GM19395 (cell line): ENCODE measurements at regions not wholly inside any gene's neighbourhood (a gene's known extent, or its start where the extent isn't known, plus 50 kb on each side); places are given as distances from the start of the nearest gene placed in this dataset.

Source experiments
- ATAC-seq: cut with Tn5 transposase; IDR thresholded peaks from one replicate; pipeline ENCODE4 v1.9.1; 2021; ENCODE audit warnings: mild to moderate bottlenecking, moderate library complexity; ENCODE audit not compliant: unreplicated experiment

DNA sequence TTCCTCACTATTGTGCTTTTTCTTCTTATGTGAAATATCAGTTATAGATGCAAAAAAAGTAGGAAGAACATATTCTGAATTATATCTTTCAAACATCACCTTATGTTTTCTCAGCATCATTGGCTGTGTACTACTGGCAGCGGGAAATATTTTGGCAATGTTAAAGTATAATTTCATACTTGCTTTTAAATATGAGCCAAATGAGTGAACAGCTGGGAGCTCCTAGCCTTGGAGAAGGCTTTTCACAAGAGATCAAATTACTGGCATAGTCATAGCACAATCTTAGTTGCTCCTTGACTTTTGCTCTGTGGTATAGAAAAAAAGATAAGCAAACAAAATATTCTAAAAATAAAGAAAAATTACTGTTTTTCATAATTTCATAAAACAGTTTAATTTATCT is 1575.8 kb upstream of the PABPC4L start:
- no peak for ATAC-seq

DNA sequence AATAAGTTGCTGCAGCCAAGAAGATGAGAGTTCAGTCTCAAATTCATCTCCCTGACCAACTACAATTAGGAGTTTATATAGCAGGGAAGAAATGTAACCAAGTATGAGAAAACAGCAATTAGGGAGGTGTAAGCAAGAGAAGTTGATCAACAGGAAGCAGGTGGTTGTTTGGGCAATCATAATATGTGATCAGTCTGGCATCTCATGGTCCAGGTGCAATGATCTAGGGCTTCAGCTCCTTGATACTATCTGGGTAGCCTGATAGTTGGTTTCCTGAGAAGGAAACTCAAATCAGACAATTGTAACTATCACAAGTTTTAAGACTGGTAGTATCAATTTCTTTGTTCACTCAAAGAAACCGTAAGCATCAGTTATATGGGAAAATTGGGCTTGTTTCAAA is 1574.3 kb upstream of the PABPC4L start:
- no peak for ATAC-seq

DNA sequence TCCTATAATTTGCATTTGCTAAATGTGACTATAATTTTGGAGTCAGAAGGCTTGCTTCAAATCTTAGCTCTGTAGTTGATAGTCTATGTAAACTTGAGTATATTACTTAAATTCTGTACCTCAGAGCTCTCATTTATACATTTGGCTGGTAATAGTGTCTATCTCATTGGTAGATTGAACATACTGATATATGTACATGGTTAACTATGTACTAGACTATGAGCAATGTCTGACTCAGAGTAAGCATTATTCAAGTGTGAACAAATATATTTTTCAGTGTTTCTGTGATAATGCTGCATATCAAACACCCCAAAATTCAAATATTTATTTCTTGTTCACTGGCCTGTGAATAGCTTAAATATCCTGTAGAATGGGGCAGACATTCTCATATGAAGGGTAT is 1568.9 kb upstream of the PABPC4L start:
- no peak for ATAC-seq

DNA sequence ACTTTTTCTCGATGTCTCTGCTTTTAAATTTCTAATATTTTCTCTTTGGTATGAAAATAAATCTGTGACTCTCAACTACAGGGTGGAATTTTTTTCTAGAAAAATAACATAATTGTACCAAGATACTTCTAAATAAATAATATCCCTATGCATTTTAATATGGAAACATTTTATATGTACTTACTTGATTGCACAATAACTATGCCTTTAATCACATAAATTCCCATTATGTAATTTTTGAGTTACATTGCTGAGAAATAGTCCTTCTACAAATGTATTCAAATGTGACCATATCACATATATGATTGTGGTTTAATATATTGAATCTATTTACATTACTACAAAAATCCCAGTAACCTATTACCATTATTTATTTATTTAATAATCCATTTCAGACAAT is 1543.3 kb upstream of the PABPC4L start:
- ATAC-seq = no peak

DNA sequence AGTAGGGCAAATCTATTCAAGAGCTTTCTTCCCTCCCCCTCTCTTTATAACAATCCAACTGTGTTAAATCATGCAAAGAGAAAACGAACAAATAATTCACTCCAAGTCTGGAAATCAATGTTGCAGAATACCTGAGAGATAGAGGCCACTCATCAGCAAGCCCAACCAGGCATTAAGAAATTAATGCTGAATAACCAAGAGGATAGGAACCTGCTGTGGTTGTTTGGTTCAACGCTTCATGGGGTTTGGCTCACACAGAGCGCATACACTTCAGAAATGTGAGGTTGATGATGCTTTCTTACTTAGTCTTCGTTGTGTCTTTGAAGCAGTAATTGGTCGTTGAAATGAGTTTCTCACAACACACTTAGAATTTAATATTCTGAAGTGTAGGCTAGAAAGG is 1540.0 kb upstream of the PABPC4L start:
- ATAC-seq = no peak

DNA sequence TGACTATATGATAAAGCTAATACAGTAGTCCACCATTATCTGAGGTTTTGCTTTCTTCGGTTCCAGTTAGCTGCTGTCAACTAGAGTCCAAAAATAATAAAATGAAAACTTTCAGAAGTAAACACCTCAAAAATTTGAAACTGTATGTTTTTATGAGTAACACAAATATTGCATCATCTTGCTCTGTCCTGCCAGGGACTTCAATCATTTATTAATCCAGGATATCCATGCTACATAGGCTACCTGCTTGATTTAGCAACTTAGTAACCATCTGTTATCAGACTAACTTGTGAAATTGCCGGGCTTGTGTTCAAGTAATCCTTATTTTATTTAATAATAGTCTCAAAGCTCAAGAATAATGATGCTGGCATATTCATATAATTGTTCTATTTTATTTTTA is 1537.8 kb upstream of the PABPC4L start:
- ATAC-seq = no peak

DNA sequence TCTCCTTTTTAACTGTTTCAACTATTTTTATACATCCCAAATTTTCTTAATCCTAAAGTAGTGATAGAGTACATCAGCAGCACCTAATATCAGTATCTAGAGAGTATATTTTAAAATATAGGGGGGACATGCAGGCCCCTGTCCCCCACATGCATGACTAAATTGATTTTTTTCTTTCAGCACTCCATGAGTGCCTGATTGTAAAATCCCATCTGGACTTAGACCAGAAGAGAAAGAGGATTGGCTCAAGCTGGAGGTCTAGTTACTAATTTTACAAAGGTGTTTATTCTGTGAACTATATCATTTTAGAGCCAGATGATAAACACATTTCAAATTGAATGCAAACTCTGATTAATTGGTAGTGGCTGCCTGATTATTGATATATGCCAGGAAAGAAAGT is 1533.9 kb upstream of the PABPC4L start:
- ATAC-seq = no peak

DNA sequence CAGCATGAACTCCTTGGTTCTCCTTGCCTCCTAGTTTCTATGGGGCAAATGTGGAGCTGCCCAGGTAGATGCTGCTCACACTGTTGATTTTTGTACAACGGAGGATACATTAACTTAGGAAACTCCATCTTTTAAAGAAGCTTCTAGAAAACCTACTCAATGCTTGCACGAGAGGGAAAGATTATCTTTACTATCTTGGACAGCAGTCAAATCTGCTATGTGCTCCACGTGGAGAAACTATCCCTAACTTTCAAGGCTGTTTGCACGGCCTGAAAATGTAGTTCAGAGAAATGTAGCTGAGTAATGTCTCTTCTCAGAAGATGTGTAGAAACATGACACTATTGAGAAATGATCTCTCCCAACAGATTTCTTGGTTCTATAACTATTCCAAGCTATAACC is 1530.9 kb upstream of the PABPC4L start:
- ATAC-seq = no peak

DNA sequence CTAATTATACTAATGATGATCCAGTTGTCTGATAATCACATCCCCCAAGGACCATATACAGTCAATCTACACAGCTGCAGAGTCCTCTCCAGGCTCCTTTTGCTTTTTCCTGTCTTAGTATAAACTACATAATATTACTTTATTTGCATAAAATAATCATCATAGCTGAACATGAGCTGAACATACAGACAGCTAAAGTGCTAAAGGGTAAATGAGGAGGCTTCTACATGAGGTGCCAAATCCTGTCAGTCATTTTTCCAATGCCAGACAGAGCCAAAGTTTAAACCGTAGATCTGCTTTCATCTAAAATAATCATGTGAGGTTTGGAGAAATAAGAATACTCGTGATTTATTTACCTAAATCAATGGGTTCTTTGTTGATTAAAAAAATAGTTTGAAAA is 1530.1 kb upstream of the PABPC4L start:
- no peak for ATAC-seq

DNA sequence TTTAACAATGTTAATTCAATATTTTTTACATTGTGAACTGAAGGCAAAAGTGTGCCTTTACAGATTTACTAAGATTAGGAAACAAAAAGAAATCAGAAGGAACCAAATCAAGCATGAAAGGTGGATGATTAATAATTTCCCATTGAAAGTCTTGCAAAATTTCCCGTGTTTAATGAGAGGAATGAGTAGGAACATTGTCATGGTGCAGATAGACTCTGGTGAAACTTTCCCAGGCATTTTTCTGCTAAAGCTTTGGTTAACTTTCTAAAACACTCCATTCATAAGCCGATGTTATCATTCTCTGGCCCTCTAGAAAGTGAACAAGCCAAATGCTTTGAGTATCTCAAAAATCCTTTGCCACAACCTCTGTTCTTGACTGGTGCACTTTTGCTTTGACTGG is 1522.8 kb upstream of the PABPC4L start:
- no peak for ATAC-seq

DNA sequence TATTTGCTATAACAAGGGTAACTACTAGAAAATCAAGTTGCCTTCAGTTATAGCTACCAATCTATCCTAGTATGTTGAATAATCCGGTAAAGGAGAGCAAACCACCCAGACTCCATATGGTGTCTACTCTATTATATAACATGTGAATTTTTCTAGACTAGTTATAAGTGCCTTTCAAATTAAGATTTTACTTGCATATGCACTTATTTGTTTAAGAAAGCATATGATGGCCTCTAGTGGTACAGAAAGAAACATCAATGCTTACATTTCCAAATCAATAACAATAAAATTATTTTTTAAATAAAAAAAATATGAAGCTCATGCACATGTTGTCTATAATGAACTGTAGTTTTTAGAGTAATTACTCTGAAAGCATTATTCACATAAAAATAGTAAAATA is 1516.4 kb upstream of the PABPC4L start:
- no peak for ATAC-seq

DNA sequence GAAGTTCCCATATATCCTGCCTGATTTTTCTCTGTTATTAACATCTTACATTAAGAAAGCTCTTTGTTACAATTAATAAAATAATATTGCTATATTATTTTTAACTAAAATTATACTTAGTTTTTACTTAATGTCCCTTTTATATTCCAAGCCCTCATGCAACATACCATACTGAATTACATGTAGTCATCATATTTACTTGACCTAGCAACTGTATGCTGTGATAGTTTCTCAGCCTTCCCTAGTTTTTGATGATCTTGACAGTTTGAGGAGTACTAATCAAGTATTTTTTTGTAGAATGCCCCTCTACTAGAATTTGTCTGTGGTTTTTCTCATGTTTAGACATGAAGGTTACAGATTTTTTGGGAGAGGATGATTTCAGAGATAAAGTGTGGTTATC is 1503.8 kb upstream of the PABPC4L start:
- ATAC-seq = no peak

DNA sequence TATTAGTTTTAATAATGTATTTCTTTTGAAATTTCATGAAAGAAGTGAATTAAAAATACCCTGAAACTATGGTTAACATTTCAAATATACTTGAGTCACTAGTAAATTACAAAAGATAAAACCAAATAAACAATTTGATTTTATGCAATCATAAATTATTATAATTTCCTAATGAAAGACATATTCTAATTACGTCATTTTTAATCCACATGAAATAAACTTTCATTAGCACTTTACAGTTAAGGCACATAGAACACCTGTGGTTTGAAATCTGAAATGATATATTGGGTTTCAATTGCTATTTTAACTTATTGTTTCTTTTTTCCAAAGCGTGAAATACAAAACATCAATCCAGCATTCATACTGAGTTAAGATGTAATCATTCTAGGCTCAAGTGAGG is 1492.5 kb upstream of the PABPC4L start:
- no peak for ATAC-seq

DNA sequence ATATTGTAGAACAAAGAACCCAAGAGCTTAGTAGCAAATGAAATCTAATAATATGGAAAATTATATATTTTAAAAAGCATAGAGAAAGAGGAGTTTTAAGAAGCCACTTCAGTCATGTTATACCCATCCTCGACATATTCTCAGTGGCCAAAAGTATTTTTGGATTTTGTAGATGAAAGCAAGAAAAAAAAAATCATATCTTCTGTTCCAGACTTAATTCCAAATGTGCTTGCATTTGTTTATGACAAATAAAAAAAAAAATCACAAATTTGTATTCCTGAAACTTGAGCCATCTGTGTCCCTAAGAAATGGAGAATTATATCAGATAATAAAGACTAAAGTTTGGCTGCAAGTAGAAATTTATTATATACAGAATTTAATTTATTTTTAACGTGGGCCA is 1482.4 kb upstream of the PABPC4L start:
- no peak for ATAC-seq

DNA sequence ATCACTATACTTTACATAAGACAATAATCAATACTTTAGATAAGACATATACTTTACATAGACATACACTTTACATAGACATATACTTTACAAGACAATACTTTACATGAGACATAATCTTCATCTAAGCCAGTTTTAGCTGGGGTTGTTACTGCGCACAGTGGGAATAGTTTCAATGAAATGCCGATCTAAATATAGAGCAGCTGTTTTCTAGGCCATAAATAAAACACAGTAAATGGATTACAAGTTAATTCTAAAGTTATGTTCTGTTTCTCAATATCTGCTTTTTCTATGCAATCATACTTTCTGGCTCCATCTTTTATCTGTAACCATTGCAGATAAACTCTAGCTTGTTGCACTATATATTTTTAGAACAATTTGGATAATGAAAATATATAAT is 1470.6 kb upstream of the PABPC4L start:
- no peak for ATAC-seq

DNA sequence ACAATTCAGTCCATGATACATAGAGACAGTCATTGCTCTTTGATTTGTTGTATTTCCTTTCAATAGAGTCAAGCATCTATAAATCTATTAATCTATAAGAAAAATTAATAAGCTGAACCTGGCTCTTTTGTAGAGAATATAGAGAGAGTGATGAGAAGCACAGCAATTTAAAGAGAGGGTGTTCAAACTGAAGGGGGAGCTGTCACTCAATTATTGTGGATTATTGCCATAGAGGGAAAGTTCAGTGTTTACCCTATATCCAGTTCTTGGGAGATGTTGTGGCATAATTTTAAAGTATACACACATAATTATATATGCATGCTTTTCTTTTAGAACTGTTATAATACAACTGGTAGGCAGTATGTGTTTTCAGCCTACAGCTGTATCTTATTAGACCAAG is 1469.0 kb upstream of the PABPC4L start:
- ATAC-seq = no peak
